GM13977 (cell line): ENCODE measurements at regions not wholly inside any gene's neighbourhood (a gene's known extent, or its start where the extent isn't known, plus 50 kb on each side); places are given as distances from the start of the nearest gene placed in this dataset.

Source experiments
- DNase-seq: peaks from one replicate; pipeline ENCODE4 v3.0.0; 2012; ENCODE audit warnings: low spot score
- CTCF ChIP-seq: IDR thresholded peaks from 2 replicates; pipeline ENCODE4 v1.5.1; 2012; ENCODE audit warnings: mild to moderate bottlenecking, control low read depth; ENCODE audit not compliant: insufficient read depth; ENCODE audit errors: extremely low read depth, missing control alignments
- in situ Hi-C: fragments of 300-500 bp; cut with MboI; formaldehyde crosslinking; loops from one replicate; pipeline ENCODE4 v1.12.0; 2022; ENCODE audit warnings: low sequenced_read_pairs, low pct_unique_long_range_greater_than_20kb, mixed read lengths, inconsistent platforms; ENCODE audit not compliant: unreplicated experiment

GRCh38 chr3:34808287-34808686, 831.0 kb upstream of the ARPP21 start:
- in situ Hi-C loops, result no loop called here

GRCh38 chr3:34828847-34829246, 810.5 kb upstream of the ARPP21 start:
- in situ Hi-C loops, result no loop called here
- no peak for TF ChIP-seq CTCF

More at GRCh38 chr3:34808287-34808686, 831.0 kb upstream of the ARPP21 start:
- TF ChIP-seq CTCF, result no peak
- DNase-seq, result no peak

GRCh38 chr3:34832865-34833508, 806.3 kb upstream of the ARPP21 start:
- in situ Hi-C loops, result no loop called here
- no peak for DNase-seq
- no peak for TF ChIP-seq CTCF

More at GRCh38 chr3:34828847-34829246, 810.5 kb upstream of the ARPP21 start:
- no peak for DNase-seq

GRCh38 chr3:34837848-34838741, 801.2 kb upstream of the ARPP21 start:
- in situ Hi-C loops, result no loop called here
- no peak for DNase-seq
- TF ChIP-seq CTCF, result no peak

- no peak for DNase-seq
- no peak for TF ChIP-seq CTCF
- in situ Hi-C loops, result no loop called here
Observed at GRCh38 chr3:34842706-34843480, 796.4 kb upstream of the ARPP21 start.

GRCh38 chr3:34844323-34844620, 795.1 kb upstream of the ARPP21 start:
- DNase-seq, result no peak
- in situ Hi-C loops, result no loop called here
- TF ChIP-seq CTCF, result no peak
